OCI-M1 (cell line): ENCODE measurements at regions not wholly inside any gene's neighbourhood (a gene's known extent, or its start where the extent isn't known, plus 50 kb on each side); places are given as distances from the start of the nearest gene placed in this dataset.

Experiments
- DNase-seq: peaks from one replicate; lab custom pipeline; 2025; lab: John Stamatoyannopoulos, UW

GRCh38 chr2:134122610-134123009, 131.3 kb upstream of the MGAT5 start:
- DNase-seq, result no peak

DNA sequence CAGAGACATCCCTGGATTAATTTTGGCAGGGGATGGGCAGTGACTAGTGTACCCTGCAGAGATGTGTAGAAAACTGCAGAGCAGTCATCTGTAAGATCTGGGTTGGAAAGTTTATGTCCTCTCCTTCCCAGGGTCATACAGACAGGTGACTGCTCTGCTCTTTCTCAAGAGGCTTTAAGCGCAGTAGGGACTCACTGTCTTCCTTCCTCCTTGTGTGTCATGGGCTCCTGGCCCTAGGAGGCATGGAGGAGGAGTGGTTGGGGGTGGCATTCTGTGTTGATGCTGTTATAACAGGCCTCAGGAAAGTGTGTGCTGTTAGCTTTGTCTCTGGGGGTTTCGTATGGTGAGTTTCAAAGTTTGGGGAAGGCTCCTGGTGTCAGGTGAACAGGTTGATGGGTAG, 130.5 kb upstream of the MGAT5 start:
- DNase-seq, result no peak

GRCh38 chr2:134124047-134124753, 129.7 kb upstream of the MGAT5 start:
- DNase-seq, result no peak

- no peak for DNase-seq
These were observed 126.4 kb upstream of the MGAT5 start for GRCh38 chr2:134127496-134127895.

GRCh38 chr2:134128746-134129145, 125.1 kb upstream of the MGAT5 start:
- DNase-seq, result no peak

- no peak for DNase-seq
These were observed 123.9 kb upstream of the MGAT5 start for GRCh38 chr2:134129900-134130537.

DNA sequence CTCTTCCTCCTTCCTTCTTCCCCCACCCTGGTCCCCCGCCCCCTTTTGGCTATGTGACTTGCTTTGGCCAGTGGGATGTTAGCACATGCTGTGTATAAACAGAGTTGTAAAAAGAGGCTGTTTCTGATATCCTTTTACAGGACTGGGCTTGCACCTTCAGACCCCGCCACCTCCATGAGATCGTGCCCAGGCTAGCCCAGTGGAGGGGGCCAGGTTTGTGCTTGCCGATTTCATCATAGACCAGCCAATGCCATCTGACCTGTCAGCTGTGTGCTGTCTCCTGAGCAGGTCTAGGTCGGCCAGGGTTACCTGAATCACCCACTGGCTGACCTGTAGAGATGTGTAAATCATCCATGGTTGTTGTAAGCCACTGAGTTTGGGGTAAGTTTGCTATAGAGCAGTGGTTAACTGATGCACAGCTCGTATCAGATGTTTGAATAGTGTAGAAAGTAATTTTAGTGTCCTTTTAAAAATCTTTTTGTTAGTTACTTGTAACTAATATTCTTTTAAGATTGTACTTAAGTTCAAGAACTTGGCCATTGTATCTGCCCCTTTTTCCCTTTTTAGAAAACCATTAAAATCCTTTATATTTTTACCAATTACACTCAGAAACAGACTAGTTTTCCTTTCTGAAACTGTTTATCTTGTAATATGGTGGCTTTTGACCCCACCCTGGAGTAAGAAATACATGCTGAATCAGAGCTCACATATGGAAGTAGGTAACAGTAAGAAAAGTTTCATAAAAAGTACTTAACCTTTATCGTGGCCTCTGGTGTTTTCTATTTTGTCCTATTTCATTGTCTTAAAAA, 122.0 kb upstream of the MGAT5 start:
- DNase-seq, result no peak

GRCh38 chr2:134132490-134132857, 121.4 kb upstream of the MGAT5 start:
- DNase-seq, result peak; percentile 68

- no peak for DNase-seq
These were observed 120.1 kb upstream of the MGAT5 start for GRCh38 chr2:134133622-134134312.

- DNase-seq, result no peak
These were observed 119.6 kb upstream of the MGAT5 start for GRCh38 chr2:134134313-134134706.

DNA sequence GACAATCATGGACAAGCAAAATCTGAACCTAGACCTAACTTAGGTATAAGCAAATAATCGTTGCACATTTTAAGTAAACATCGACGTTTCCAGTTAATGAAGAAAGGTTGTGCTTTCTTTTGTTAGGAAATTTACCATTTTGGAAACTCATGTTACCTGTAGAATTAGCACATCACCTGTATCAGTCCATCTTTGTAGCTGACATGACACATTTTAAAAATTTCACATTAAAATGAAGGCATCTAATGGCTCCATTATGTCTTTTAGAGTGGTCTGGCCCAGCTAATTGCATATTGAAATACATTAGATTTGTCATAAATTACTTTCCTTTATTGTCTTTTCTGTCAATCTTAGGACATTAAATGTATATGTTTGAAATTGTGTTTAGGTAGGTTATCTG, 119.0 kb upstream of the MGAT5 start:
- no peak for DNase-seq

GRCh38 chr2:134135793-134136192, 118.1 kb upstream of the MGAT5 start:
- DNase-seq, result no peak

DNA sequence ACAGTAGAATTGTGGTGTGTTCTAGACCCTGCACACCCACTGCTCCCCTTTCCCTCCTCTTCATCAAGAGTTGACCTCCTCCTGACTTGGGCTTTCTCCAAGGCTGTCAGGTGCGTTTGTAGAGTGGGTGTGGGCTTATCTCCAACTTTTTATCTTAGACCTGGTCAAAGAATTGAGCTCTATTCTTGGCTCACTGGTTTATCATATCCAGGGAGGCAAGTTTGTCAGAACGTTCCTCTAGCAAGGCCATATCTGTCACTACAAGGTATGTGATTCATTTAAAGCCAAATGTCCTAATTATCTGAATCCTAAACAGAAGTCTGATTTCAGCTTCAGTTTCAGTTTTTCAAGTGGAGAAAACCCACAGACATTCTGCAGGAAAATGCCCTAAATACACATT, 117.1 kb upstream of the MGAT5 start:
- DNase-seq, result peak; percentile 25

DNA sequence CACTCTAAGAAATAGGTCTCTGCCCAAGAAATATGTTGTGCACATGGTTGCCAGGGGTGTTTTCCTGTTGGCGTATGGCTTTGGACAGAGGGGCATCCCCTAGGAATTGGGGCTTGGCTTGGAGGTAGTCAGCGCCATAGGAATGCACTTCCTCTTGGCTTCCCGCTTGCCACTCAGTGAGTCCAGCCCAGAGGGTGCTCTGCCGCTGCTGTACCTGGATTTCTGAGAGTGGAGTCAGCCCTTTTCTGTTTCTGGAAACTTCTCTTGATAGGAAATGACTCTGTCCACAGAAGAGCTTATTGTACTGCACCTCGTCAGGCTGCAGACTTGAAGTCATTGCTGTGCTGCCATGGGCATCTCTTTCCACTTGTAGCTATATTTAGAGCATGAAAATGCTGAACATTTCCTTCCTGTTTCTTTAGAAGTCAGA, 116.7 kb upstream of the MGAT5 start:
- peak; percentile 29 for DNase-seq

DNA sequence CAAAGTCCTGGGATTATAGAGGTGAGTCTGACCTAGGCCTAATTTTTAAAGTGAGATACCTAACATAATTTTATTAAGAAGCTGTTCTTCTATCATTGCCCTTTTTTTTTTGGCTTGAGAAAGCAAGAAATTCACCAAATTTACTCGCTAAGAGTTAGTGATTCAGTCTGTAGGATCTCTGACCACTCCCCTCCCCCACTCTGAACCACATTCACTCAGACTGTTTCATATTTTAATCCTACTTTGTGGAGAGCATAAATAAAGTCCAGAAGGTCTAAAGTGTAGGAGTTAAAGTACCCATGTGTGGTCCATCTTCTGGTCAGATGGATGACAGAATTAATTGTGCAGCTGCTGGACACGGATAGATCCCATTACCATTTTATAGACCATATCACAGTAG, 115.8 kb upstream of the MGAT5 start:
- no peak for DNase-seq

GRCh38 chr2:134139611-134140010, 114.3 kb upstream of the MGAT5 start:
- no peak for DNase-seq

DNA sequence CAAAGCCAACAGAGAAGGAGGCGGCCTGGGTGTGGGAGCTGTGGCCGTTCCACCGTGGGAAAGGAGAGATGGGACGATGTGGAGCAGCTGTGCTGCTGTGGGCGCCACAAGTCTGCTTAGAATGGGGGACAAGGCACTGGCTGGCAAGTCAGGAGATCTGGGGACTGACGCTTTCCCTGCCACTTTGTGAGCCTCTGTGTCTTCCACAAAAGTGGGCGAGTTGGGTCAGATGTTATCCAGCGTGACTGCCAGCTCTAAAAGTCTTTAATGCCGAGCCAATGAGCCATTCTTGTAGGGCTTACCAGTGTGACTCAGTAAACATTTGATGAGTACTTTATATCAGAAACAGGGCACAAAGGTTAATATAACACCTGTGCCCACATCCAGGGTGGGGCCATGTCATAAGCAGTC, 113.6 kb upstream of the MGAT5 start:
- DNase-seq, result no peak

DNA sequence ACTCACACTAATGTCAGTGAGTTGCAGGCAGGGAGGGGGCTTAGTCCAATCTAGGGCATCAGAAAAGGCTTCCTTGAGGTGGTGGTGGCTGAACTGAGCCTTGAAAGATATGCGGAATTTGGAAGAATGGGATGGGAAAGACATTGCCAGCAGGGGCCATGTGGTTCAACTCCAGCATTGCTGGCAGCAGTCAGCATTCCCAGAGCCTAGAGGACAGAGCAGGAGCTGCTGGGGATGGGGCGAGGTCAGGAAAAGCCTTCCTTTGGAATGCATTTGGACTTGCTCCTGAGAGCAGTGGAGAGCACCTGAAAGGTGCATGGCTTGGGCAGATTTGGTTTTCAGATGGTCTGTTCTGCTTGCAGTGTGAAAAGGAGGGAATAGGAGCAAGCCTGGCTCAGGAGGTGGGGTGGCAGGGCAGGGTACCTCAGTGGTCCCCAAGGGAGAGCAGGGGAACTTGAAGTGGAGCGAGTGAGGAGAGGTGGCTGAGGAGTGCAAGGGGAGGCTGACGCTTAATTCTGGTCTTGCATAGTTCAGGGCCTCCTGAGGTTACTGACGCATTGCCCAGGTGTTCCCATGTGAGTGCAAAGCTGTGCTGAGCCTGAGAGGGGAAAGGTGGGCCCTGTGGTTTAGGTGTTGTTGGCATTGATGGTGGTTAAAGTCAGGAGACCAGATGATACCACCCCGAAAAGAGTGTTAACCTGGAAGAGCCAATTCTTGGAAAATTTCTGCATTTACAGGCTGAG, 112.1 kb upstream of the MGAT5 start:
- DNase-seq, result no peak

DNA sequence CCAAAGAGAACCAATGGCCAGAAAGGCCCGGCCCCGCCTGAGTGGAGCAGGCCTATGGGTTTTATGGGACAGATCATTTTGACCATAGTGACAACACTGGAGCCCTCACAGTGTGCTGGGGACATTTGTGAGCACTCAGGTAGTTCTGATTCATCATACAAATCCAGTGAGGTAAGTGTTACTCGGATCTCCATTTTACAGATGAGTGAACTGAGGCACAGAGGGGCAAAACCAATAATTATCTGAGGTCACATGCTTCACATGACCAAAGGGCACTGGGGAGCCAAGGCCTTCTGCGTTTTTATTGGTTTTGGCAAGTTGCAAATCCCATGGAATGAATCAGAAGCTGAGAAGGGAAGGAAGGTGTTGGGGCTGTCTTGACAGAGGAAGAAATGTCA, 111.5 kb upstream of the MGAT5 start:
- DNase-seq, result no peak

DNA sequence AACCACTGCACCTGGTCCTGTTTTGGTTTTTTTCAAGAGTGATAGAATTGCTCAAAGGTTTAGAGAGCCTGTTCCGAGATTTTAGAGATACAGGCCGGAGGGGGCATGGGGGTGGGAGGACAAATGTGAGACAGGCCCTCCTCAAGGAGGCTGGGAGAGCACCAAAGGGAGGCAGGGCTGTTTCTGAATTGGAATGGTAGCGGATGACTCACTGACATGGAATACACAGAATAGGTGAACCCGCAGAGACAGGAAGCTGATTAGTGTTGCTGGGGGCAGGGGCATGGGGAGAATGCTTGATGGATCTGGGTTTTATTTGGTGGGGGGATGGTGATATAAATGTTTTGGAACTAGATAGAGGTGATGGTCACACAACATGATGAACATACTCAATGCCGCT, 111.0 kb upstream of the MGAT5 start:
- no peak for DNase-seq

DNA sequence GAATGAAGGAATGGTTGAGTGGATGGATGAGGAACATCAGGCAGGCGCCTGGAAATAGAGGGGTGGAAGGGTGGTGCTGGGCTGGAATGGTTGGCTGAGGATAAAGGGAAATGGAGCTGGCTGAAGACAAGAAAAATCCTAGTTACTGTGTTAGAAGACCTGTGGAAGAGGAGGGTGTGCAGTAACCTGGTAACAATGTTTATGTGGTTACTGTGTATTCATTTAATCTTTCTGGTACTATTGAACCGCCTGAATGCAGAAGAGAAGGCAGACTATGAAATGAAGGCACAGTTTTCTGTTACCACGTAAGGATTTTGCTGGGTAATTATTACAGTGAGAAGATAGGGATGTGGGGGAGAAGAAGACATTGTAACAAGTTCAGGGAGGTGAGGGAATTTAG, 110.3 kb upstream of the MGAT5 start:
- DNase-seq, result no peak

GRCh38 chr2:134144081-134144596, 109.7 kb upstream of the MGAT5 start:
- no peak for DNase-seq
